LNCaP clone FGC (cell line): ENCODE measurements at regions not wholly inside any gene's neighbourhood (a gene's known extent, or its start where the extent isn't known, plus 50 kb on each side); places are given as distances from the start of the nearest gene placed in this dataset.

ENCODE experiments used
- DNase-seq: peaks from one replicate; pipeline ENCODE4 v3.0.0-alpha.2; 2011; ENCODE audit warnings: low read depth
- H3K4me3 ChIP-seq: 2 replicates; pipeline ENCODE4 v1.5.1; 2011; ENCODE audit warnings: mild to moderate bottlenecking, low read depth, low read length, control low read depth
- CTCF ChIP-seq: IDR thresholded peaks from 2 replicates; pipeline ENCODE4 v1.5.1; 2012; ENCODE audit warnings: mild to moderate bottlenecking; ENCODE audit not compliant: control insufficient read depth, insufficient read depth; ENCODE audit errors: extremely low read depth

DNA sequence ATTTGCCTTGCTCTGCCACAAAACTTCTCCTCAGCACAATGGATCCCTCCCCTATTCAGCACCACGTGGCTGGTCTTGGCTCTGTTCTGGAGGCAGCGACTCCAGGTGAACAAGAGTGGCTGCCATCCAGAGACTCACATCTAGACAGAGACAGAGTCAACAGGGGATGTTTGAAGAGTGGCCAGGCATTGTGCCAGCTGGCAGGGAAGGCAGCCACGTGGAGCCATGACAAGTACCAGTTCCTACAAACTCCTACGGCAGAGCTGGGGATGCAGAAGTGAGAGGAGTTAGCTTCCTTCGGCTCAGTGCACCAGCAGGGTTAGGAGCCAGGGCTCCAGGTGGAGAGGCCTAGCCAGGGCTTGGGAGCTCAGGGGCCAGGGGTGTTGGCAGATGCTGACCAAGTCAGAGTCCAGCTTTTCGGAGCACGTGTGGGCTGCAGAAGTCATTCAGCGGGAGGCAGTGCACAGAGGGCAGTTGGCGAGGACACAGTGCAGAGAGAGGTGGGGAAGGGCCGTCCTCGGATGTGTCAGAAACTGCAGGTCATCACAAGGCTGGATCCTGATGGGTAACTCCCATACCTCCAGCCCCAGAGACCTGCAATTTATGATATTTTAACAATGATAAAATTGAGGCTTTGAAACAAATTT is 171.7 kb upstream of the PDE10A start:
- 0 out of 2 replicates have a peak, but pooled peaks have one; percentile 2 for TF ChIP-seq CTCF
- DNase-seq, result peak; percentile 100
- H3K4me3 ChIP-seq, result no peak overlapping the region

DNA sequence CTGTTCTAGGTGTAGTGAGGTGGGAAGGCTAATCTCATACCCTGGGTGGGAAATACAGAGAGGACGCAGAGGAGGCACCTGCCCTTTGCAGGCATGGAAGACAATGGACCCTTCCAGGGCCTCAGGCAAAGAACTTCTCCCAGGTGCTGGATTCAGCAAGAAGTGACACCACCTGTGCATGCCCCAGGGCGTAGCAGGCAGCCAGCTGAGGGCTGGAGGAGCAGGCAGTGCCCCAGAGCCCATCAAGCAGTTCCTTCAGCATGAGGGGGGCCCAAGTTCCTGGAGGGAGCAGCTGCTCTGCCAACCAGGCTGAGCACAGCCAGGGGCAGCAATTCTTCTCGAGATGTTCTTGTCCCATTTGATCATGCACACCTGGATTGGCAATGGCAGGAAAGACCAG is 170.3 kb upstream of the PDE10A start:
- no peak for TF ChIP-seq CTCF
- H3K4me3 ChIP-seq, result no peak overlapping the region
- DNase-seq, result no peak

- TF ChIP-seq CTCF, result no peak
- no peak for DNase-seq
- H3K4me3 ChIP-seq, result no peak overlapping the region
These were observed 168.9 kb upstream of the PDE10A start for GRCh38 chr6:165831812-165832510.

GRCh38 chr6:165830761-165831160 is 167.7 kb upstream of the PDE10A start:
- no peak overlapping the region for H3K4me3 ChIP-seq
- TF ChIP-seq CTCF, result no peak
- no peak for DNase-seq

DNA sequence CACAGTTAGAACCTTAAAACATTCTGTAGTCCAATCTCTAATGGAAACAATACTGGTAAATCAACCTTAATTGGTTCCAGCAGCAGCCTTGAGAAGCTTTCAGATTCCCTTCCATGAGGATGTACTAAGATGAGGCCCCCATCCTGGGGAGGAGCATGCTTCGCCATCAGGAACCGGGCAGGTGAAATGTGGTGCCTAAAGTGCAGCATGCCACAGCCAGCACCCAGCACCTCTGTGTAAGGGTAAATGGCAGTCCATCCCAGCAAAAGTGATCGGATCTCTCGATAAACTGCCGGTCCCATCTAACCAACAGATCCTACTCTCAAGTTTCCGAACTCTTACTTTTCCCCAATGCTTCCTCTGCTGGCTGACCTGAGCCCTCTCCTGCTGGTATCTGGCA is 166.3 kb upstream of the PDE10A start:
- no peak for TF ChIP-seq CTCF
- DNase-seq, result no peak
- H3K4me3 ChIP-seq, result no peak overlapping the region

DNA sequence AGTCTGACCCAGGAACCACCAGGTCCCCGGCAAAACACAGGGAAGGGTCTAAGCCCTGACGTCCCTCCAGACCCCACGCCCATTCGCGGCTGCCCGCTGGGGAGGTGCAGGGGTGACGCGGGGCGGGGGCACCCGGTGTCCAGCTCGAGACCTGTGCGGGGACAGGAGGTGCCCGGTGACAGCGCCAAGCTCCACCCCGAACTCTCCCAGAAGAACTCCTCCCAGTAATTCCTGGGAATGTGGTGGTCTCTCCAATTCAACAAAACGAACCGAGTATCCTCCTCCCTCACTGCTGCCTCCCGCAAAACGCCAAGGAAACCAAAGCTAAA is 164.1 kb upstream of the PDE10A start:
- no peak for TF ChIP-seq CTCF
- no peak for DNase-seq
- H3K4me3 ChIP-seq, result no peak overlapping the region
